ENCODE measurements at regions not wholly inside any gene's neighbourhood (a gene's known extent, or its start where the extent isn't known, plus 50 kb on each side); places are given as distances from the start of the nearest gene placed in this dataset.
"Not testable (repeated sequence)": the region's sequence is repeated elsewhere in the genome, so short reads cannot be mapped to it uniquely, and the experiment has no call there.

GRCh38 chr5:153296251-153296844 lies 194.1 kb upstream of the GRIA1 start:
- not testable (repeated sequence) for DNase-seq

GRCh38 chr5:153299891-153300290 lies 190.6 kb upstream of the GRIA1 start:
- DNase-seq, result no peak

- no peak for DNase-seq
Observed at GRCh38 chr5:153308282-153308681, 182.2 kb upstream of the GRIA1 start.

- DNase-seq, result no peak
Observed at GRCh38 chr5:153318556-153318955, 171.9 kb upstream of the GRIA1 start.

GRCh38 chr5:153321478-153321877 lies 169.0 kb upstream of the GRIA1 start:
- DNase-seq, result no peak

- no peak for DNase-seq
Observed at GRCh38 chr5:153340139-153340538, 150.3 kb upstream of the GRIA1 start.

- no peak for DNase-seq
Observed at GRCh38 chr5:153340738-153341137, 149.7 kb upstream of the GRIA1 start.

- no peak for DNase-seq
Observed at GRCh38 chr5:153342487-153342886, 148.0 kb upstream of the GRIA1 start.

GRCh38 chr5:153347611-153348010 lies 142.9 kb upstream of the GRIA1 start:
- DNase-seq, result no peak

GRCh38 chr5:153350175-153350883 lies 140.1 kb upstream of the GRIA1 start:
- DNase-seq, result no peak

GRCh38 chr5:153352685-153353219 lies 137.7 kb upstream of the GRIA1 start:
- peak; percentile 47 for DNase-seq

GRCh38 chr5:153357493-153358112 lies 132.9 kb upstream of the GRIA1 start:
- no peak for DNase-seq

GRCh38 chr5:153358315-153358976 lies 132.0 kb upstream of the GRIA1 start:
- no peak for DNase-seq

GRCh38 chr5:153360860-153361259 lies 129.6 kb upstream of the GRIA1 start:
- no peak for DNase-seq

- DNase-seq, result no peak
Observed at GRCh38 chr5:153361735-153362409, 128.6 kb upstream of the GRIA1 start.

- no peak for DNase-seq
Observed at GRCh38 chr5:153365547-153365946, 124.9 kb upstream of the GRIA1 start.

GRCh38 chr5:153367466-153367865 lies 123.0 kb upstream of the GRIA1 start:
- DNase-seq, result no peak

- DNase-seq, result peak; percentile 83
Observed at GRCh38 chr5:153372425-153373129, 117.9 kb upstream of the GRIA1 start.

- DNase-seq, result peak; percentile 53
Observed at GRCh38 chr5:153373130-153373498, 117.4 kb upstream of the GRIA1 start.

- DNase-seq, result not testable (repeated sequence)
Observed at GRCh38 chr5:153381630-153382029, 108.8 kb upstream of the GRIA1 start.

- DNase-seq, result no peak
Observed at GRCh38 chr5:153390569-153390968, 99.9 kb upstream of the GRIA1 start.

GRCh38 chr5:153399595-153399994 lies 90.9 kb upstream of the GRIA1 start:
- DNase-seq, result no peak
